HepG2 (cell line): ENCODE measurements at regions not wholly inside any gene's neighbourhood (a gene's known extent, or its start where the extent isn't known, plus 50 kb on each side); places are given as distances from the start of the nearest gene placed in this dataset.

Experiments
- BCL6 ChIP-seq: IDR thresholded peaks from 2 replicates; pipeline ENCODE4 v1.6.1; 2016; ENCODE audit warnings: missing genetic modification reagents, missing compliant biosample characterization
- CREB1 ChIP-seq, 2 experiments: fragments of 450-650 bp in 1 of 2; IDR thresholded peaks; 2 replicates each; pipeline ENCODE4 v1.6.1; 2016 to 2017; ENCODE audit warnings: control low read depth in 1 of 2, mild to moderate bottlenecking in 1 of 2, missing compliant biosample characterization in 1 of 2, missing genetic modification characterization in 1 of 2
- CREM ChIP-seq, 2 experiments: sonication (generic) in 1 of 2; formaldehyde crosslinking in 1 of 2; IDR thresholded peaks; 2 replicates each; pipeline versions ENCODE4 v1.4.0 to v1.6.1; 2016 to 2020; ENCODE audit warnings: antibody characterized with exemption in 1 of 2, mild to moderate bottlenecking in 1 of 2, missing genetic modification reagents in 1 of 2
- FOXA1 ChIP-seq, 2 experiments: fragments of 450-650 bp in 1 of 2; sonication (generic) in 1 of 2; formaldehyde crosslinking in 1 of 2; IDR thresholded peaks; 2 replicates each; pipeline versions ENCODE4 v1.4.0 to v1.6.1; 2016 to 2020; ENCODE audit warnings: missing genetic modification reagents in 1 of 2
- ISL2 ChIP-seq: sonication (generic); formaldehyde crosslinking; IDR thresholded peaks from 2 replicates; pipeline ENCODE4 v1.5.0; 2020; ENCODE audit warnings: missing genetic modification reagents
- LCORL ChIP-seq, 2 experiments: fragments of 450-650 bp in 1 of 2; sonication (generic) in 1 of 2; formaldehyde crosslinking in 1 of 2; IDR thresholded peaks; 2 replicates each; pipeline versions ENCODE4 v1.5.0 to v1.6.1; 2017 to 2020; ENCODE audit warnings: antibody characterized with exemption in 1 of 2, missing genetic modification reagents in 1 of 2
- NAIF1 ChIP-seq: sonication (generic); formaldehyde crosslinking; IDR thresholded peaks from 2 replicates; pipeline ENCODE4 v1.5.0; 2020; ENCODE audit warnings: mild to moderate bottlenecking, missing genetic modification reagents, borderline replicate concordance
- NCOA2 ChIP-seq: sonication (generic); formaldehyde crosslinking; IDR thresholded peaks from 2 replicates; pipeline ENCODE4 v1.8.0; 2022; ENCODE audit warnings: inconsistent platforms
- NR2F1 ChIP-seq, 2 experiments: fragments of 450-650 bp in 1 of 2; formaldehyde crosslinking in 1 of 2; IDR thresholded peaks; 2 replicates each; pipeline versions ENCODE4 v1.5.0 to v1.6.1; 2016 to 2020; ENCODE audit warnings: mild to moderate bottlenecking in 1 of 2, missing compliant biosample characterization in 1 of 2, missing genetic modification reagents in 1 of 2, moderate library complexity in 1 of 2
- NR2F2 ChIP-seq: IDR thresholded peaks from 2 replicates; pipeline ENCODE4 v1.6.1; 2012; ENCODE audit warnings: low read depth, inconsistent platforms, borderline replicate concordance
- NR2F6 ChIP-seq, 2 experiments: IDR thresholded peaks; 2 replicates each; pipeline ENCODE4 v1.6.1; 2016; ENCODE audit warnings: antibody characterized with exemption in 1 of 2, mild to moderate bottlenecking in 1 of 2
- SMYD3 ChIP-seq: sonication (generic); formaldehyde crosslinking; IDR thresholded peaks from 2 replicates; pipeline ENCODE4 v1.8.1; 2023; ENCODE audit warnings: mild to moderate bottlenecking, missing genetic modification reagents
- ZFX ChIP-seq: sonication (generic); formaldehyde crosslinking; IDR thresholded peaks from 2 replicates; pipeline ENCODE4 v1.4.0; 2020; ENCODE audit warnings: mild to moderate bottlenecking, low read depth, missing genetic modification reagents, moderate library complexity
- ZMYM4 ChIP-seq: sonication (generic); formaldehyde crosslinking; IDR thresholded peaks from 2 replicates; pipeline ENCODE4 v1.8.1; 2023; ENCODE audit warnings: mild to moderate bottlenecking, missing genetic modification reagents
- ZNF572 ChIP-seq: sonication (generic); formaldehyde crosslinking; IDR thresholded peaks from 2 replicates; pipeline ENCODE4 v1.5.1; 2020; ENCODE audit warnings: mild to moderate bottlenecking, missing genetic modification reagents
- ZNF614 ChIP-seq: IDR thresholded peaks from 2 replicates; pipeline ENCODE4 v1.6.1; 2018; ENCODE audit warnings: missing biosample characterization, missing genetic modification reagents, inconsistent platforms, borderline replicate concordance
- TF ChIP-seq, protein P1 (sequence below): sonication (generic); formaldehyde crosslinking; IDR thresholded peaks from 2 replicates; pipeline ENCODE4 v1.8.0; 2022; ENCODE audit warnings: mild to moderate bottlenecking, missing genetic modification reagents; ENCODE audit not compliant: insufficient replicate concordance
- TF ChIP-seq, protein P2 (sequence below), 2 experiments: sonication (generic) in 1 of 2; formaldehyde crosslinking in 1 of 2; IDR thresholded peaks; 2 replicates each; pipeline versions ENCODE4 v1.4.0 to v1.6.1; 2016 to 2020; ENCODE audit warnings: borderline replicate concordance in 1 of 2, low read depth in 1 of 2, mild to moderate bottlenecking in 1 of 2, missing genetic modification reagents in 1 of 2
- TF ChIP-seq, protein P3 (sequence below): sonication (generic); formaldehyde crosslinking; IDR thresholded peaks from 2 replicates; pipeline ENCODE4 v1.9.0; 2021; ENCODE audit warnings: missing genetic modification reagents, borderline replicate concordance
- TF ChIP-seq, protein P4 (sequence below): IDR thresholded peaks from 2 replicates; pipeline ENCODE4 v1.6.1; 2016; ENCODE audit warnings: low read depth

DNA sequence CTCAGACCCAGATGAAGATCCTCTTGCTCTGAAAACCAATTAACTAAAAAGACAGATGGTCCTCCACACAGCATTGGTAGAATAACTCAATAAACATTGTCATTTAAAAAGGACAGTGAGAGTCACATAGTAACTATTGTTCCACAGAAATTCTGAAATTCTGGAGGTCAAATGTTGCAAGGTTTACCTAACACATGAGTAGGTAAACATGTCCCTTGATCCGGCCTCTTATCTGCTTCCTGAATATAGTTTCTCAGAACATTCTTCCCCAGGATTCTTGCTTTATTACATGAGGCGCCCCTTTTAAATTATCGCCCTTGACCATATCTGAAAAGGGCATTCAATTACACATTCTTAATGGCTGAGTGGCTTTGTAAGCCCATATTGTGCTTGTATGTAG lies 270.7 kb downstream of the SEMA3D start (continued):
- TF ChIP-seq NAIF1 (CRISPR knock-in tag) (no peak), NR2F1 (CRISPR knock-in tag; IDR thresholded peaks at IDR 0.05) (peak; percentile 75 to 88; a peak in 3 of 4 replicates), ZNF572 (CRISPR knock-in tag) (no peak), ZFX (no peak), ZMYM4 (CRISPR knock-in tag) (0 out of 2 replicates have a peak, but pooled peaks have one; percentile 14), BCL6 (CRISPR knock-in tag) (peak; percentile 59), CREB1 (IDR thresholded peaks at IDR 0.05) (no peak), CREB1 (CRISPR knock-in tag; IDR thresholded peaks at IDR 0.05) (0 out of 2 replicates have a peak, but pooled peaks have one; percentile 21), ZNF614 (CRISPR knock-in tag) (peak; percentile 30; the same call in 1 of the 2 replicates), LCORL (IDR thresholded peaks at IDR 0.05) (no peak), LCORL (CRISPR knock-in tag; IDR thresholded peaks at IDR 0.05) (0 out of 2 replicates have a peak, but pooled peaks have one; percentile 29), SMYD3 (CRISPR knock-in tag) (no peak), NCOA2 (peak; percentile 76), CREM (IDR thresholded peaks at IDR 0.05) (peak; percentile 39; the same call in 1 of the 2 replicates), CREM (CRISPR knock-in tag; IDR thresholded peaks at IDR 0.05) (no peak), NR2F6 (IDR thresholded peaks at IDR 0.05) (peak; percentile 85), NR2F6 (CRISPR knock-in tag; IDR thresholded peaks at IDR 0.05) (peak; percentile 85), NR2F2 (peak; percentile 84), ISL2 (CRISPR knock-in tag) (peak; percentile 77), FOXA1 (IDR thresholded peaks at IDR 0.05) (peak; percentile 73), FOXA1 (CRISPR knock-in tag; IDR thresholded peaks at IDR 0.05) (peak; percentile 93)
- TF ChIP-seq, protein P1, sequence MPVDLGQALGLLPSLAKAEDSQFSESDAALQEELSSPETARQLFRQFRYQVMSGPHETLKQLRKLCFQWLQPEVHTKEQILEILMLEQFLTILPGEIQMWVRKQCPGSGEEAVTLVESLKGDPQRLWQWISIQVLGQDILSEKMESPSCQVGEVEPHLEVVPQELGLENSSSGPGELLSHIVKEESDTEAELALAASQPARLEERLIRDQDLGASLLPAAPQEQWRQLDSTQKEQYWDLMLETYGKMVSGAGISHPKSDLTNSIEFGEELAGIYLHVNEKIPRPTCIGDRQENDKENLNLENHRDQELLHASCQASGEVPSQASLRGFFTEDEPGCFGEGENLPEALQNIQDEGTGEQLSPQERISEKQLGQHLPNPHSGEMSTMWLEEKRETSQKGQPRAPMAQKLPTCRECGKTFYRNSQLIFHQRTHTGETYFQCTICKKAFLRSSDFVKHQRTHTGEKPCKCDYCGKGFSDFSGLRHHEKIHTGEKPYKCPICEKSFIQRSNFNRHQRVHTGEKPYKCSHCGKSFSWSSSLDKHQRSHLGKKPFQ (CRISPR knock-in tag), result no peak
- TF ChIP-seq, protein P2, sequence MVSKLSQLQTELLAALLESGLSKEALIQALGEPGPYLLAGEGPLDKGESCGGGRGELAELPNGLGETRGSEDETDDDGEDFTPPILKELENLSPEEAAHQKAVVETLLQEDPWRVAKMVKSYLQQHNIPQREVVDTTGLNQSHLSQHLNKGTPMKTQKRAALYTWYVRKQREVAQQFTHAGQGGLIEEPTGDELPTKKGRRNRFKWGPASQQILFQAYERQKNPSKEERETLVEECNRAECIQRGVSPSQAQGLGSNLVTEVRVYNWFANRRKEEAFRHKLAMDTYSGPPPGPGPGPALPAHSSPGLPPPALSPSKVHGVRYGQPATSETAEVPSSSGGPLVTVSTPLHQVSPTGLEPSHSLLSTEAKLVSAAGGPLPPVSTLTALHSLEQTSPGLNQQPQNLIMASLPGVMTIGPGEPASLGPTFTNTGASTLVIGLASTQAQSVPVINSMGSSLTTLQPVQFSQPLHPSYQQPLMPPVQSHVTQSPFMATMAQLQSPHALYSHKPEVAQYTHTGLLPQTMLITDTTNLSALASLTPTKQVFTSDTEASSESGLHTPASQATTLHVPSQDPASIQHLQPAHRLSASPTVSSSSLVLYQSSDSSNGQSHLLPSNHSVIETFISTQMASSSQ (IDR thresholded peaks at IDR 0.05; ENCODE audit: low read depth), result no peak
- TF ChIP-seq, protein P2 (CRISPR knock-in tag; IDR thresholded peaks at IDR 0.05; ENCODE audit: borderline replicate concordance), result peak; percentile 33; the same call in 1 of the 2 replicates
- TF ChIP-seq, protein P3, sequence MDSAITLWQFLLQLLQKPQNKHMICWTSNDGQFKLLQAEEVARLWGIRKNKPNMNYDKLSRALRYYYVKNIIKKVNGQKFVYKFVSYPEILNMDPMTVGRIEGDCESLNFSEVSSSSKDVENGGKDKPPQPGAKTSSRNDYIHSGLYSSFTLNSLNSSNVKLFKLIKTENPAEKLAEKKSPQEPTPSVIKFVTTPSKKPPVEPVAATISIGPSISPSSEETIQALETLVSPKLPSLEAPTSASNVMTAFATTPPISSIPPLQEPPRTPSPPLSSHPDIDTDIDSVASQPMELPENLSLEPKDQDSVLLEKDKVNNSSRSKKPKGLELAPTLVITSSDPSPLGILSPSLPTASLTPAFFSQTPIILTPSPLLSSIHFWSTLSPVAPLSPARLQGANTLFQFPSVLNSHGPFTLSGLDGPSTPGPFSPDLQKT (CRISPR knock-in tag), result no peak
- TF ChIP-seq, protein P4, sequence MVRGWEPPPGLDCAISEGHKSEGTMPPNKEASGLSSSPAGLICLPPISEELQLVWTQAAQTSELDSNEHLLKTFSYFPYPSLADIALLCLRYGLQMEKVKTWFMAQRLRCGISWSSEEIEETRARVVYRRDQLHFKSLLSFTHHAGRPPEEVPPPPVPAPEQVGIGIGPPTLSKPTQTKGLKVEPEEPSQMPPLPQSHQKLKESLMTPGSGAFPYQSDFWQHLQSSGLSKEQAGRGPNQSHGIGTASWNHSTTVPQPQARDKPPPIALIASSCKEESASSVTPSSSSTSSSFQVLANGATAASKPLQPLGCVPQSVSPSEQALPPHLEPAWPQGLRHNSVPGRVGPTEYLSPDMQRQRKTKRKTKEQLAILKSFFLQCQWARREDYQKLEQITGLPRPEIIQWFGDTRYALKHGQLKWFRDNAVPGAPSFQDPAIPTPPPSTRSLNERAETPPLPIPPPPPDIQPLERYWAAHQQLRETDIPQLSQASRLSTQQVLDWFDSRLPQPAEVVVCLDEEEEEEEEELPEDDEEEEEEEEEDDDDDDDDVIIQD (CRISPR knock-in tag), result peak; percentile 65; the same call in 1 of the 2 replicates
